Upper lobe of left lung (tissue), 6 donors: ENCODE measurements at regions not wholly inside any gene's neighbourhood (a gene's known extent, or its start where the extent isn't known, plus 50 kb on each side); places are given as distances from the start of the nearest gene placed in this dataset.

Source experiments
- ATAC-seq, 2 donors: fragments of 200-7000 bp; cut with Tn5 transposase; one replicate each; pipeline ENCODE4 v1.9.1; 2022; ENCODE audit warnings: mild to moderate bottlenecking in 2 of 2, moderate library complexity in 2 of 2; ENCODE audit not compliant: low FRiP score in 2 of 2
- DNase-seq, 2 donors: peaks; one replicate each; pipeline ENCODE4 v3.0.0-alpha.2; 2019 to 2020
- H3K27ac ChIP-seq, 4 donors: fragments of 200-600 bp; sonication (generic); one replicate each; pipeline ENCODE4 v1.5.1; 2016 to 2019
- H3K27me3 ChIP-seq, 4 donors: fragments of 200-600 bp; sonication (generic); one replicate each; pipeline ENCODE4 v1.5.1; 2017 to 2019
- H3K36me3 ChIP-seq, 4 donors: fragments of 200-600 bp; sonication (generic); one replicate each; pipeline ENCODE4 v1.5.1; 2016 to 2019
- H3K4me1 ChIP-seq, 4 donors: fragments of 200-600 bp; sonication (generic); one replicate each; pipeline ENCODE4 v1.5.1; 2018 to 2019
- H3K4me3 ChIP-seq, 4 donors: fragments of 200-600 bp; sonication (generic); one replicate each; pipeline ENCODE4 v1.5.1; 2017 to 2019; ENCODE audit warnings: mild to moderate bottlenecking in 2 of 4, moderate library complexity in 1 of 4
- H3K9me3 ChIP-seq, 4 donors: fragments of 200-600 bp; sonication (generic); one replicate each; pipeline ENCODE4 v1.5.1; 2018 to 2019
- EP300 ChIP-seq, 4 donors: sonication (generic); formaldehyde crosslinking; IDR thresholded peaks; one replicate each; pipeline ENCODE4 v1.5.1; 2017; ENCODE audit warnings: antibody characterized with exemption in 4 of 4, control low read depth in 2 of 4
- POLR2A ChIP-seq, 4 donors: fragments of 450-650 bp; IDR thresholded peaks; one replicate each; pipeline ENCODE4 v1.5.1; 2016 to 2017; ENCODE audit warnings: antibody characterized with exemption in 4 of 4, mild to moderate bottlenecking in 2 of 4
- POLR2AphosphoS5 ChIP-seq, 2 donors: sonication (generic); formaldehyde crosslinking; IDR thresholded peaks; one replicate each; pipeline ENCODE4 v1.5.1; 2017; ENCODE audit warnings: antibody characterized with exemption in 2 of 2
- WGBS, 2 donors: methylation state at CpG; one replicate each; pipeline ENCODE4 v1.1.5; 2017 to 2018; 5-methylcytosine and 5-hydroxymethylcytosine counted together
- TF ChIP-seq, protein P1 (sequence below), 6 experiments: fragments of 450-650 bp in 4 of 6; fragments of 200-600 bp in 2 of 6; sonication (generic) in 2 of 6; IDR thresholded peaks; one replicate each; pipeline ENCODE4 v1.5.1; 2016 to 2019; ENCODE audit warnings: antibody characterized with exemption in 6 of 6
- donor health status: DM: no; HTN: no; CAD: no; lungs with moderate emphysema.
- donor health status: DM: no; HTN: yes; CAD: no; lungs with severe emphysema.

DNA sequence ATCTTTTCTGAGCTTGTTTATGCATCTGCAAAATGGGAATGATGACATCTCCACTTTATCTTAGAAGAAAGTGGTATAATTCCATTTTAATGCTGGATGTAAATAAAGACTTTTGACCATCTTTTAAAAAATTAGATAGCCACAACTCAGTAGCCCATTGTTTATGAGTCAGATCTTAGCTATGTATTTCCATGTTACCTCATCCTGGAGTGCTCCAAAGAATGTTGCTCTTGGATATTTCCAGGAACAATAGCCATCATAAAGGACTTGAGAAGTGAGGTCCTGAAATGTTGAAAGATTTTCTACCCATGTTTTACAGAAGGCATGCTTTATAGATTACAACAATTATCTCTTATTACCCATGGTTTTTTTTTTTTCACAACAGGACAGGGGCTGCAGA lies 229.3 kb upstream of the EDNRB start:
- DNase-seq (no peak), ATAC-seq (no peak)
- TF ChIP-seq EP300 (IDR thresholded peaks at IDR 0.05) (no peak), POLR2AphosphoS5 (IDR thresholded peaks at IDR 0.05) (no peak), POLR2A (IDR thresholded peaks at IDR 0.05) (no peak)
- Histone ChIP-seq H3K9me3 (no peaks in the 10 kb centered on the region), H3K27ac (no peak overlapping the region), H3K4me1 (no peaks in the 10 kb centered on the region), H3K27me3 (no peaks in the 10 kb centered on the region), H3K36me3 (no peaks in the 10 kb centered on the region), H3K4me3 (no peak overlapping the region)

DNA sequence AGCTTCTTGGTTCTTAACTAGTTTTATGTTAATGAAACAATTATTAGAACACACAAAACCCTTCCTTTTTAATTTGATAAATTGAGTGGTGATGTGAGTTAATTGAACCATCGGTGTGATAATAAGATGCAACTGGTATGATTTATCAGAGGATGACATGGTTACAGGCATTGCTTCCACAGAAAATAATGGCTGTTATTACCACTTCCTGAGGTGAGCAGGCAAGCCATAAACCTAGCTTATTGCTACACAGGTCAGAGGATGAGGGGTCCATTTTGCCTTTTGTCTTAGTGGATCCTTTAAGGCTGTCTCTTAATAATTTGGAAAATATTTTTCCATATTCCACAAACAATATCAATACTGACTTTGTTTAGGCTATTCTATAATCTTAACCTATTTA lies 226.6 kb upstream of the EDNRB start:
- Histone ChIP-seq H3K27me3 (no peaks in the 10 kb centered on the region), H3K4me3 (no peak overlapping the region), H3K9me3 (no peaks in the 10 kb centered on the region), H3K36me3 (no peaks in the 10 kb centered on the region), H3K4me1 (no peaks in the 10 kb centered on the region), H3K27ac (no peak overlapping the region)
- no peak for TF ChIP-seq POLR2A (IDR thresholded peaks at IDR 0.05)
- TF ChIP-seq, protein P1, sequence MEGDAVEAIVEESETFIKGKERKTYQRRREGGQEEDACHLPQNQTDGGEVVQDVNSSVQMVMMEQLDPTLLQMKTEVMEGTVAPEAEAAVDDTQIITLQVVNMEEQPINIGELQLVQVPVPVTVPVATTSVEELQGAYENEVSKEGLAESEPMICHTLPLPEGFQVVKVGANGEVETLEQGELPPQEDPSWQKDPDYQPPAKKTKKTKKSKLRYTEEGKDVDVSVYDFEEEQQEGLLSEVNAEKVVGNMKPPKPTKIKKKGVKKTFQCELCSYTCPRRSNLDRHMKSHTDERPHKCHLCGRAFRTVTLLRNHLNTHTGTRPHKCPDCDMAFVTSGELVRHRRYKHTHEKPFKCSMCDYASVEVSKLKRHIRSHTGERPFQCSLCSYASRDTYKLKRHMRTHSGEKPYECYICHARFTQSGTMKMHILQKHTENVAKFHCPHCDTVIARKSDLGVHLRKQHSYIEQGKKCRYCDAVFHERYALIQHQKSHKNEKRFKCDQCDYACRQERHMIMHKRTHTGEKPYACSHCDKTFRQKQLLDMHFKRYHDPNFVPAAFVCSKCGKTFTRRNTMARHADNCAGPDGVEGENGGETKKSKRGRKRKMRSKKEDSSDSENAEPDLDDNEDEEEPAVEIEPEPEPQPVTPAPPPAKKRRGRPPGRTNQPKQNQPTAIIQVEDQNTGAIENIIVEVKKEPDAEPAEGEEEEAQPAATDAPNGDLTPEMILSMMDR (IDR thresholded peaks at IDR 0.05), result no peak
- no peak for TF ChIP-seq POLR2AphosphoS5 (IDR thresholded peaks at IDR 0.05)
- no peak for ATAC-seq
- no peak for DNase-seq
- 79 to 81% methylated on average over 1 of the region's 1 CpG for WGBS, 2 donors

DNA sequence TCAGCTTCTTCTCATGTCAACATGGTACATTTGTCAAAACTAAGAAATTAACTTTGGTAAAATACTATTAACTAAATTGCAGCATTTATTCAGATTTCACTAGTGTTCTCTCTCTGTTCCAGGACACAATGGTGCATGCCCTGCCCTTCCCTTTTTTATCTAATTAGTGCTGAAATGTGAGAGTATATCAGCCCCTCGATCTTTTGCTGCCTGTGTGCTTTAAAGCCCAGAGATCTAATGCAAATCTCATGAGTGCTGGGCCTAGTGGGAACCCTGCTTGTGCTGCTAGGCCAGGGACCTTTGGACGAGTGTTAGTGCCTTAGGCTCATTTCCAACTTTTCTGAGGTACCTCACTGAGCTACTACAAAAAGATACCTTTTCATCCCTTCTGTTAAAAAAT lies 221.1 kb upstream of the EDNRB start:
- no peak for DNase-seq
- no peak for TF ChIP-seq POLR2AphosphoS5 (IDR thresholded peaks at IDR 0.05)
- no peak for TF ChIP-seq EP300 (IDR thresholded peaks at IDR 0.05)
- Histone ChIP-seq H3K4me3 (no peak overlapping the region), H3K4me1 (peaks cover 0 to 5% (median 2%) of the 10 kb centered on the region in 4 donors), H3K27me3 (no peaks in the 10 kb centered on the region), H3K9me3 (no peaks in the 10 kb centered on the region), H3K36me3 (no peaks in the 10 kb centered on the region), H3K27ac (no peak overlapping the region)
- WGBS, 2 donors, result 35 to 48% methylated on average over 2 of the region's 2 CpGs
- ATAC-seq, result no peak

DNA sequence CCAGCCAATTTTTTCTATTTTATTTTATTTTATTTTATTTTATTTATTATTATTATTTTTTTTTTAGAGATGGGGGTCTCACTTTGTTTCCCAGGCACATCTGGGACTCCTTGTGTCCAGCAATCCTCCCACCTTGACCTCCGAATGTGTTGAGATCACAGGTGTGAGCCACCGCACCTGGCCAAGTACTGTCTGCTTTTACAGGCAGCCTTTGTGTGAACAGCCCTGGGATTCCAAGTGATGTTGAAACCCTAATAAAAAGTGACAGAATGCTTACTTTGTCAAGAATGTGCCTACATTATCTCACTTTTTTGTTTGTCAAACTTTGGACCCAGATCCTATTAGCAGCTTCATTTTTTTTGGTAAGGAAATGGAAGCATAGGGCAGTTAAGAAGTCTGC lies 220.1 kb upstream of the EDNRB start:
- Histone ChIP-seq H3K36me3 (no peaks in the 10 kb centered on the region), H3K27ac (no peak overlapping the region), H3K4me1 (peaks cover 0 to 5% (median 2%) of the 10 kb centered on the region in 4 donors), H3K4me3 (no peak overlapping the region), H3K9me3 (no peaks in the 10 kb centered on the region), H3K27me3 (no peaks in the 10 kb centered on the region)
- ATAC-seq, result no peak
- no peak for TF ChIP-seq POLR2A (IDR thresholded peaks at IDR 0.05)
- no peak for TF ChIP-seq EP300 (IDR thresholded peaks at IDR 0.05)
- no peak for TF ChIP-seq POLR2AphosphoS5 (IDR thresholded peaks at IDR 0.05)
- TF ChIP-seq, protein P1 (IDR thresholded peaks at IDR 0.05), result no peak
- DNase-seq, result no peak
- 84 to 92% methylated on average over 2 of the region's 2 CpGs for WGBS, 2 donors

DNA sequence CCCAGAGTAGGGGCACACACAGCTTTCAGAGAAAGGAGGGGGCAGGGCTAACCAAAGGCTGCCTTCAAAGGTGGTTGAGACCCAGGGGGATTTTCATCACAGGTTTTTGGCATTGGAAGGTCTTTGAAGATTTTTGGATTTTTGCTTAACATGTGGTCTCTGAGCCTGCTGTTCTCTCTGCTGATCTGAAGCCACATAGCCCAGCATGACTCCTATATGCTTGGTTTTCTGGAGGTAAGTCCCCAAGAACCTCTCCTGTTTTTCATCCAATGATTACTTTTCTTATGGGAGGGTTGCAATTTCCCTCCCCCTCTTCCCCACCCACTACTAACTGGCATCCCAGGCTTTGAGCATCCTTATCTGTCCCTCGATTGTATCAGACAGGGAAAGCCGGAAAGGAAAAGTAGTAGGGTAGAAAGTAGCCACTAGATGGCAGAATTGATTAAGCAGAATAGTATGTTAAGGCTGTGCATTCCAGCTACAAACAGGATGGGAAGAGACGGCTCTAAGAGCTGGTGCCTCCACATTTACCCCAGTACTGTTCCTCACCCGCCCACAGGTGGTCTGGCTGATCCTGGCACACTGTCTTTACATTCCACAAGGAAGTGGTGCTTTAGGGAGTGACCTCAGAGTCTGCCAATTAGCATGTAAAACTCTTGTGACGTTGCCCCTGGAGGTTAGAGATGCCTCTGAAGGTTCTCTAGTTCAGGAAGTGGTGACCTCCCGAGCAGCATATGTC lies 218.9 kb upstream of the EDNRB start:
- H3K27me3 ChIP-seq, result no peaks in the 10 kb centered on the region
- TF ChIP-seq POLR2AphosphoS5 (IDR thresholded peaks at IDR 0.05), result no peak
- TF ChIP-seq, protein P1 (IDR thresholded peaks at IDR 0.05), result peak; percentile 28 to 66 (median 57)
- TF ChIP-seq POLR2A (IDR thresholded peaks at IDR 0.05), result no peak
- no peak for TF ChIP-seq EP300 (IDR thresholded peaks at IDR 0.05)
- WGBS, 2 donors, result 5 to 8% methylated on average over 6 of the region's 6 CpGs
- no peaks in the 10 kb centered on the region for H3K9me3 ChIP-seq
- no peak overlapping the region for H3K27ac ChIP-seq
- peak; percentile 76 to 86 for ATAC-seq
- no peaks in the 10 kb centered on the region for H3K36me3 ChIP-seq
- peaks cover 0 to 5% (median 2%) of the 10 kb centered on the region in 4 donors for H3K4me1 ChIP-seq
- H3K4me3 ChIP-seq, result no peak overlapping the region
- no peak for DNase-seq

DNA sequence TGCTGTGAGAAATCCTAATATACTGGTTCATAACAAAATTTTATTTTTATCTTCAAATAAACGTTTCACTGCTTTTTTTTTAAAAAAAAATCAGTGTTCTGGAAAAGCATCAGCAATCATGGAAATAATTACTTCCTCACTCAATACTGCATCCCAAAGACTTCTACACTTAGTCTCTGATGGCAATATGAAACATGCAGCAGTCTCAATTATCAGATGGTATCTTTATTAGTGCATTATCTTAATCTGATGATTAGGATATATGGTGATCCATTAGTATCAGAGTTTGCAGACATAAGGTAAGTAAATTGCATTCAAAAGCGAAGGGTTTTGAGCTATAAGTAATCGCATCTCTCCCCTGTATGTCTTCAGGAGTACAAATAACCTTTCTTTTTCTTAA lies 218.3 kb upstream of the EDNRB start:
- Histone ChIP-seq H3K4me1 (peaks cover 0 to 5% (median 2%) of the 10 kb centered on the region in 4 donors), H3K27me3 (no peaks in the 10 kb centered on the region), H3K4me3 (no peak overlapping the region), H3K36me3 (no peaks in the 10 kb centered on the region), H3K9me3 (no peaks in the 10 kb centered on the region), H3K27ac (no peak overlapping the region)
- WGBS, 2 donors, result 54 to 63% methylated on average over 3 of the region's 3 CpGs
- ATAC-seq (no peak), DNase-seq (no peak)
- TF ChIP-seq POLR2A (IDR thresholded peaks at IDR 0.05) (no peak), EP300 (IDR thresholded peaks at IDR 0.05) (no peak), POLR2AphosphoS5 (IDR thresholded peaks at IDR 0.05) (no peak)
- TF ChIP-seq, protein P1 (IDR thresholded peaks at IDR 0.05), result no peak
